ENCODE measurements at regions not wholly inside any gene's neighbourhood (a gene's known extent, or its start where the extent isn't known, plus 50 kb on each side); places are given as distances from the start of the nearest gene placed in this dataset.

- POLR2A ChIA-PET (ENCODE audit: partially characterized antibody), result no interaction called here
- Histone ChIP-seq H2AFZ (ENCODE audit: low read length) (no peak overlapping the region), H4K20me1 (replicated peaks in 1 of 2; ENCODE audit: control insufficient read depth in 1 of 2, insufficient read depth in 2 of 2, low read length in 2 of 2) (no peaks in the 10 kb centered on the region), H2BK12ac (ENCODE audit: low read depth, low read length) (no peak overlapping the region), H2BK5ac (ENCODE audit: low read depth, low read length) (no peak overlapping the region), H3K79me2 (ENCODE audit: control insufficient read depth in 1 of 2, insufficient read depth in 2 of 2, low read length in 2 of 2) (no peaks in the 10 kb centered on the region), H3K23ac (ENCODE audit: insufficient read length) (no peak overlapping the region), H2AK5ac (ENCODE audit: low read depth, low read length) (no peak overlapping the region), H4K8ac (ENCODE audit: extremely low read depth, insufficient read depth, low read length) (no peak overlapping the region), H3K27ac (ENCODE audit: low read depth, low read length) (no peak overlapping the region), H3K4me1 (replicated peaks in 1 of 4; ENCODE audit: control insufficient read depth in 3 of 4, insufficient read depth in 4 of 4, low read length in 3 of 4) (peaks cover 0 to 3% (median under 1%) of the 10 kb centered on the region in 4 experiments; a peak in 1 of 7 replicates), H4K91ac (replicated peaks; ENCODE audit: insufficient read length, low read length) (no peak overlapping the region), H3K4me2 (ENCODE audit: insufficient read depth in 1 of 2, low read depth in 2 of 2, low read length in 2 of 2) (no peak overlapping the region), H3K9me3 (ENCODE audit: insufficient read depth in 2 of 2, low read depth in 1 of 2, low read length in 1 of 2) (no peaks in the 10 kb centered on the region), H4K5ac (ENCODE audit: insufficient read length, low read depth, low read length) (no peak overlapping the region), H2BK20ac (ENCODE audit: low read length) (no peak overlapping the region), H3K9ac (replicated peaks in 1 of 4; ENCODE audit: extremely low read depth in 1 of 4, low read depth in 3 of 4, low read length in 3 of 4) (no peak overlapping the region), H3K18ac (ENCODE audit: extremely low read depth, low read length) (no peak overlapping the region), H3K79me1 (ENCODE audit: low read depth, low read length) (no peaks in the 10 kb centered on the region), H3K56ac (replicated peaks; ENCODE audit: insufficient read length, low read depth, low read length) (no peak overlapping the region), H3K36me3 (ENCODE audit: control insufficient read depth in 2 of 4, insufficient read depth in 4 of 4, low read length in 3 of 4) (no peaks in the 10 kb centered on the region), H3K23me2 (ENCODE audit: low read depth, low read length) (peaks cover 6% of the 10 kb centered on the region; the same call in 1 of the 2 replicates), H3K14ac (ENCODE audit: insufficient read length) (no peak overlapping the region), H3K27me3 (replicated peaks in 1 of 4; ENCODE audit: control insufficient read depth in 3 of 4, extremely low read depth in 1 of 4, insufficient read depth in 3 of 4, low read length in 3 of 4) (peaks cover 0 to 6% (median 2%) of the 10 kb centered on the region in 4 experiments; a peak in 4 of 7 replicates), H3K4ac (replicated peaks; ENCODE audit: insufficient read length, low read depth, low read length) (no peak overlapping the region), H3K4me3 (ENCODE audit: extremely low read depth in 1 of 4, insufficient read depth in 2 of 4, low read depth in 3 of 4, low read length in 4 of 4) (no peak overlapping the region), H2BK120ac (replicated peaks; ENCODE audit: low read depth, low read length) (no peak overlapping the region), H2BK15ac (ENCODE audit: low read length) (no peak overlapping the region)
- CTCF ChIA-PET (ENCODE audit: partially characterized antibody), result no interaction called here
- DNase-seq (ENCODE audit: low read depth in 1 of 2, low spot score in 2 of 2), result no peak
- no peak for FAIRE-seq
- 88% methylated on average over 4 of the region's 4 CpGs; no CpG with 5 or more reads in 1 of the 2 experiments for WGBS, 2 experiments (ENCODE audit: extremely low coverage in 1 of 2, insufficient coverage in 1 of 2, insufficient read length in 1 of 2, insufficient replicate concordance in 2 of 2, low coverage in 1 of 2, low lambda C conversion rate in 2 of 2, missing lambda C conversion rate in 1 of 2)
- TF ChIP-seq, protein P1, sequence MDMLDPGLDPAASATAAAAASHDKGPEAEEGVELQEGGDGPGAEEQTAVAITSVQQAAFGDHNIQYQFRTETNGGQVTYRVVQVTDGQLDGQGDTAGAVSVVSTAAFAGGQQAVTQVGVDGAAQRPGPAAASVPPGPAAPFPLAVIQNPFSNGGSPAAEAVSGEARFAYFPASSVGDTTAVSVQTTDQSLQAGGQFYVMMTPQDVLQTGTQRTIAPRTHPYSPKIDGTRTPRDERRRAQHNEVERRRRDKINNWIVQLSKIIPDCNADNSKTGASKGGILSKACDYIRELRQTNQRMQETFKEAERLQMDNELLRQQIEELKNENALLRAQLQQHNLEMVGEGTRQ (IDR thresholded peaks at IDR 0.05; ENCODE audit: low read length), result no peak
- TF ChIP-seq CBX8 (IDR thresholded peaks at IDR 0.05; ENCODE audit: borderline replicate concordance, low read depth, low read length), result no peak
Observed at GRCh38 chr15:99921101-99921500, 187.9 kb upstream of the LYSMD4 start.
